Endothelial cell of umbilical vein (primary cell): ENCODE measurements at regions not wholly inside any gene's neighbourhood (a gene's known extent, or its start where the extent isn't known, plus 50 kb on each side); places are given as distances from the start of the nearest gene placed in this dataset.

Experiments used
- BruUV-seq: library from RNA; stranded (reverse); fragments of 400-500 nt; replicated peaks from 2 replicates; lab custom pipeline; 2021; lab: Mats Ljungman, UMichigan
- CTCF ChIA-PET: fragments of 300-600, 350-600 bp; sonication (Branson Sonifier 250); formaldehyde crosslinking; loops from one replicate; lab custom pipeline; 2021; ENCODE audit warnings: antibody characterized with exemption, inconsistent platforms; lab: Charles Lee
- POLR2A ChIA-PET: fragments of 300-600, 350-600 bp; sonication (Branson Sonifier 250); formaldehyde crosslinking; loops from one replicate; lab custom pipeline; 2021; ENCODE audit warnings: antibody characterized with exemption, inconsistent platforms; lab: Charles Lee
- DNase-seq: peaks from one replicate; pipeline ENCODE4 v3.0.0-alpha.2; 2011; ENCODE audit warnings: low read depth, low spot score
- FAIRE-seq: peaks from 2 replicates; lab custom pipeline; 2011; peaks lifted over from hg19 to GRCh38; lab: Jason Lieb, UNC
- H2AFZ ChIP-seq: 2 replicates; pipeline ENCODE4 v1.6.0; 2012; ENCODE audit warnings: low read depth, low read length, control low read depth, inconsistent platforms
- H3K27ac ChIP-seq: 2 replicates; pipeline ENCODE4 v1.5.1; 2011; ENCODE audit warnings: low read depth, mild to moderate bottlenecking, control low read depth, low read length, moderate library complexity; ENCODE audit not compliant: insufficient read depth
- H3K27me3 ChIP-seq, 2 experiments: 2 replicates each; pipeline versions ENCODE4 v1.6.0 to v1.6.1; 2011; ENCODE audit warnings: low read length in 2 of 2, mixed read lengths in 1 of 2; ENCODE audit not compliant: control insufficient read depth in 2 of 2, insufficient read depth in 2 of 2
- H3K36me3 ChIP-seq, 2 experiments: 2 replicates in 1 of 2; 3 replicates in 1 of 2; pipeline ENCODE4 v1.5.1; 2011; ENCODE audit warnings: low read length in 2 of 2, mild to moderate bottlenecking in 1 of 2, moderate library complexity in 1 of 2; ENCODE audit not compliant: control insufficient read depth in 2 of 2, insufficient read depth in 2 of 2; ENCODE audit errors: extremely low read depth in 1 of 2
- H3K4me1 ChIP-seq: 3 replicates; pipeline ENCODE4 v1.5.1; 2011; ENCODE audit warnings: mild to moderate bottlenecking, low read length; ENCODE audit not compliant: control insufficient read depth, insufficient read depth; ENCODE audit errors: extremely low read depth
- H3K4me2 ChIP-seq: 2 replicates; pipeline ENCODE4 v1.6.1; 2011; ENCODE audit warnings: low read length, control low read depth, mixed read lengths; ENCODE audit not compliant: insufficient read depth
- H3K4me3 ChIP-seq, 3 experiments: fragments of 200-600 bp in 1 of 3; sonication (generic), shearing (Covaris generic) in 1 of 3; replicated peaks in 1 of 3; 2 replicates each; pipeline ENCODE4 v1.5.1; 2011 to 2016; ENCODE audit warnings: control low read depth in 3 of 3, low read length in 3 of 3, mild to moderate bottlenecking in 2 of 3, inconsistent platforms in 1 of 3, low read depth in 1 of 3, moderate library complexity in 1 of 3; ENCODE audit not compliant: insufficient read depth in 1 of 3
- H3K79me2 ChIP-seq: 2 replicates; pipeline ENCODE4 v1.6.0; 2012; ENCODE audit warnings: low read length, inconsistent platforms; ENCODE audit not compliant: control insufficient read depth, insufficient read depth
- H3K9ac ChIP-seq: replicated peaks from 2 replicates; pipeline ENCODE3; 2011; ENCODE audit warnings: low read length, control low read depth; ENCODE audit not compliant: insufficient read depth; ENCODE audit errors: extremely low read depth
- H3K9me1 ChIP-seq: replicated peaks from 3 replicates; pipeline ENCODE4 v1.6.0; 2011; ENCODE audit warnings: mild to moderate bottlenecking, low read length; ENCODE audit not compliant: control insufficient read depth, insufficient read depth; ENCODE audit errors: extremely low read depth
- H3K9me3 ChIP-seq: replicated peaks from 2 replicates; pipeline ENCODE4 v1.5.1; 2012; ENCODE audit warnings: low read length, inconsistent platforms; ENCODE audit not compliant: control insufficient read depth, insufficient read depth
- H4K20me1 ChIP-seq: replicated peaks from 2 replicates; pipeline ENCODE3; 2011; ENCODE audit warnings: mild to moderate bottlenecking, low read length; ENCODE audit not compliant: control insufficient read depth, insufficient read depth; ENCODE audit errors: extremely low read depth
- CTCF ChIP-seq, 2 donors: IDR thresholded peaks; 1 replicate in 1 of 2; 2 replicates in 1 of 2; pipeline ENCODE4 v1.5.1; 2011; ENCODE audit warnings: low read length in 2 of 2, mild to moderate bottlenecking in 2 of 2, moderate library complexity in 2 of 2, control low read depth in 1 of 2, inconsistent platforms in 1 of 2, low read depth in 1 of 2; ENCODE audit not compliant: insufficient read depth in 1 of 2; ENCODE audit errors: extremely low read depth in 1 of 2
- EZH2 ChIP-seq: IDR thresholded peaks from 2 replicates; pipeline ENCODE4 v1.6.1; 2012; ENCODE audit warnings: borderline replicate concordance, low read depth, mild to moderate bottlenecking, moderate library complexity, low read length, inconsistent platforms; ENCODE audit not compliant: severe bottlenecking
- FOS ChIP-seq: IDR thresholded peaks from 2 replicates; pipeline ENCODE4 v1.6.1; 2011; ENCODE audit warnings: mild to moderate bottlenecking, low read length, moderate library complexity, borderline replicate concordance; ENCODE audit not compliant: insufficient read depth
- GATA2 ChIP-seq: IDR thresholded peaks from 2 replicates; pipeline ENCODE4 v1.7.0; 2011; ENCODE audit warnings: low read depth, mild to moderate bottlenecking, moderate library complexity, mixed read lengths, low read length; ENCODE audit not compliant: insufficient read length, insufficient read depth
- JUN ChIP-seq: IDR thresholded peaks from 2 replicates; pipeline ENCODE4 v1.6.1; 2011; ENCODE audit warnings: borderline replicate concordance, low read depth; ENCODE audit not compliant: insufficient read length, insufficient read depth
- MAX ChIP-seq: IDR thresholded peaks from 2 replicates; pipeline ENCODE4 v1.6.1; 2011; ENCODE audit not compliant: insufficient read depth, insufficient read length
- MYC ChIP-seq: IDR thresholded peaks from one replicate; pipeline ENCODE4 v1.6.1; 2011; ENCODE audit warnings: mild to moderate bottlenecking, low read depth, low read length
- POLR2A ChIP-seq: IDR thresholded peaks from 2 replicates; pipeline ENCODE4 v1.6.1; 2012; ENCODE audit warnings: low read depth, mild to moderate bottlenecking, control low read depth, low read length
- POLR2AphosphoS5 ChIP-seq: IDR thresholded peaks from 2 replicates; pipeline ENCODE4 v1.6.1; 2012; ENCODE audit warnings: low read depth, mild to moderate bottlenecking, control low read depth, low read length, moderate library complexity; ENCODE audit not compliant: insufficient read depth
- dilution Hi-C: fragments of 300-500 bp; cut with MboI; formaldehyde crosslinking; loops from one replicate; pipeline ENCODE4 v1.15.0; 2019; ENCODE audit warnings: low sequenced_read_pairs; ENCODE audit not compliant: extremely low pct_ligation_motif_present
- intact Hi-C: fragments of 100-400 bp; cut with micrococcal nuclease; formaldehyde crosslinking; loops from one replicate; pipeline ENCODE4 v1.10.0; 2022

GRCh38 chr13:85610024-85610423, 189.2 kb downstream of the SLITRK6 start:
- no peak for FAIRE-seq
- H3K36me3 ChIP-seq: no peaks in the 10 kb centered on the region
- H3K27ac ChIP-seq: no peak overlapping the region
- H3K9ac ChIP-seq: no peak overlapping the region
- no peaks in the 10 kb centered on the region for H3K9me1 ChIP-seq
- no peaks in the 10 kb centered on the region for H3K79me2 ChIP-seq
- intact Hi-C loops: no loop called here
- TF ChIP-seq MYC (no peak), MAX (no peak), POLR2AphosphoS5 (no peak), POLR2A (no peak), CTCF (IDR thresholded peaks at IDR 0.05; ENCODE audit: extremely low read depth in 1 of 2, insufficient read depth in 1 of 2, low read depth in 1 of 2, low read length in 2 of 2) (no peak), FOS (no peak), JUN (no peak), EZH2 (no peak), GATA2 (no peak)
- CTCF ChIA-PET: no interaction called here
- no peak overlapping the region for H3K4me2 ChIP-seq
- H3K4me3 ChIP-seq: no peak overlapping the region
- no peak for DNase-seq
- no peaks in the 10 kb centered on the region for H3K9me3 ChIP-seq
- POLR2A ChIA-PET: no interaction called here
- H2AFZ ChIP-seq: no peak overlapping the region
- H3K4me1 ChIP-seq: no peaks in the 10 kb centered on the region
- no peaks in the 10 kb centered on the region for H4K20me1 ChIP-seq
- dilution Hi-C loops: no loop called here
- BruUV-seq: no TSS peak
- H3K27me3 ChIP-seq: no peaks in the 10 kb centered on the region
